ENCODE measurements at regions not wholly inside any gene's neighbourhood (a gene's known extent, or its start where the extent isn't known, plus 50 kb on each side); places are given as distances from the start of the nearest gene placed in this dataset.

DNA sequence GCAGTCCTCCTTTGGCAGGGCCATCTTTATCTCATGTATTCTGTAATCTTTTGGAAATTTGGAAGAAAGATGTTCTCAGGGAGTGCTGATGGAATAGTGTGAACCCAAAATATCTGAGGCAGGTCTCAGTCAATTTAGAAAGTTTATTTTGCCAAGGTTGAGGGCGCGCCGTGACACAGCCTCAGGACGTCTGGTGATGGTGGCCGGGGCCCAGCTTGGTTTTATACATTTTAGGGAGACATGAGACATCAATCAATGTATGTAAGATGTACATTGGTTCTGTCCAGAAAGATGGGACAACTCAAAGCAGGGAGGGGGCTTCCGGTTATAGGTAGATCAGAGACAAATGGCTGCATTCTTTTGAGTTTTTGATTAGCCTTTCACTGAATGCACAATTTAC is 89.8 kb downstream of the ERMARD start:
- Histone ChIP-seq H3K36me3 (no peaks in the 10 kb centered on the region), H3K4me1 (replicated peaks) (no peaks in the 10 kb centered on the region), H3K9me3 (replicated peaks) (no peaks in the 10 kb centered on the region), H3K27ac (no peak overlapping the region), H3K4me3 (no peak overlapping the region), H3K27me3 (replicated peaks) (no peaks in the 10 kb centered on the region)
- no peak for DNase-seq (ENCODE audit: low read depth in 1 of 2, low spot score in 2 of 2)

DNA sequence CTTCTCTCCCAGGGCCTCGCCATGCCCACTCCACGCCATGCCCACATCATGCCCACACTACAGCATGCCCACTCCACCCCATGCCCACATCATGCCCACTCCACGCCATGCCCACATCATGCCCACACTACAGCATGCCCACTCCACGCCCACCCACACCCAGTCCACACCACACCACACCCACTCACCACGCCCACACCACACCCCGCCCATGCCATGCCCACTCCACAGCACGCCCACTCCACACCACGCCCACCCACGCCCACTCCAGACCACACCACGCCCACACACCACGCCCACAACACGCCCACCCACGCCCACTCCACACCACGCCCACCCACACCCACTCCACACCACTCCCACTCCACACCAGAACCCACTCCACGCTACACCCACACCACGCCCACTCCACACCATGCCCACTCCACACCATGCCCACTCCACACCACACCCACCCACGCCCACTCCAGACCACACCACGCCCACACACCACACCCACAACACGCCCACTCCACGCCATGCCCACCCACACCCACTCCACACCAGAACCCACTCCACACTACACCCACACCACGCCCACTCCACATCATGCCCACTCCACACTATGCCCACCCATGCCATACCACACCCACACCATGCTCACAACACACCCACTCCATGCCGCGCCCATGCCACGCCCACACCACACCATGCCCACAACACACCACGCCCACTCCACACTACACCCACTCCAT is 88.6 kb downstream of the ERMARD start:
- H3K9me3 ChIP-seq (replicated peaks) = no peaks in the 10 kb centered on the region
- DNase-seq (ENCODE audit: low read depth in 1 of 2, low spot score in 2 of 2) = peak in 1 of 2 experiments; percentile 41
- H3K4me1 ChIP-seq (replicated peaks) = no peaks in the 10 kb centered on the region
- no peak overlapping the region for H3K4me3 ChIP-seq
- H3K27ac ChIP-seq = no peak overlapping the region
- no peaks in the 10 kb centered on the region for H3K36me3 ChIP-seq
- no peaks in the 10 kb centered on the region for H3K27me3 ChIP-seq (replicated peaks)

DNA sequence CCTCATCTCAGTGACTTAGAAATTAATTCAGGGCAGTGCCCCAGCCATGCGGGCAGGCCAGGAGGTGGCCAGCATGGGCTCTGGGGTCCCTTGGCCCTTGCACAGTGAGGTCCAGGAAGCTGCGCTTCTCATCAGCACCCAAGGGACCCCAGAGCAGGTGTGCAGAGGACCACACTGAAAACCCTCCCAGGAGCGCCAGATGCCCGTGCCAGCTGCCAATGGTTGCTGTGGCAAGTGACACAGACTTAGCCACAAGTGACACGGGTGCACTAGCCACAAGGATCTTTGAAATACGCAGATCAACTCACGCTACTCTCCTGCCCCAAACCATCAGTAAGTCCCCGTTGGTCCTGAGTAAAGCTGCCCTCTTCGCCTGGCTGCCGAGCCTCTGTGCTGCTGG is 88.1 kb downstream of the ERMARD start:
- Histone ChIP-seq H3K4me1 (replicated peaks) (no peaks in the 10 kb centered on the region), H3K36me3 (no peaks in the 10 kb centered on the region), H3K4me3 (no peak overlapping the region), H3K27ac (no peak overlapping the region), H3K27me3 (replicated peaks) (no peaks in the 10 kb centered on the region), H3K9me3 (replicated peaks) (no peaks in the 10 kb centered on the region)
- peak in 1 of 2 experiments; percentile 39 for DNase-seq (ENCODE audit: low read depth in 1 of 2, low spot score in 2 of 2)

DNA sequence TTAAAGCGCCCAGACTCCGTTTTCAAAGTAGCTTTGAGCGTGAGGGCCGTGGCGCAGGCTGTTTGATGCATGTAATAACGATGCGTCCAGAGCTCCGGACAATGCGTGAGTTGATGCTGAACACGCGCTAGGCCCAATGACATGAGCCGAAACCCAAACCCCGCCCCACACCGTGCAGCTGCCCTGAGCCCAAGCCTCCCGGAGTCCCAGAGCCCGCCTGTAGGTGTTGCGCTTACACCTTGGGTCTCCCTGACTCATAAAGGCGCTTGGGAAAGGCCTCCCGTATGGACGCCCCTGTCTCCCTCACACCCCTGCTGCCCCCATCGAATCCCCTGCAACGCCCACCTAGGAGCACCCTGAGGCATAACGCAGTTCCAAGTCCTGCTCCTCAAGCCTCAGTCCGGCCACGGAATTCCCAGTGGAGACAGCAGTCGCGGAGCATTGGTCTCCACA is 87.6 kb downstream of the ERMARD start:
- Histone ChIP-seq H3K4me1 (replicated peaks) (no peaks in the 10 kb centered on the region), H3K36me3 (no peaks in the 10 kb centered on the region), H3K4me3 (no peak overlapping the region), H3K9me3 (replicated peaks) (no peaks in the 10 kb centered on the region), H3K27me3 (replicated peaks) (no peaks in the 10 kb centered on the region), H3K27ac (no peak overlapping the region)
- peak in 1 of 2 experiments; percentile 41 for DNase-seq (ENCODE audit: low read depth in 1 of 2, low spot score in 2 of 2)

DNA sequence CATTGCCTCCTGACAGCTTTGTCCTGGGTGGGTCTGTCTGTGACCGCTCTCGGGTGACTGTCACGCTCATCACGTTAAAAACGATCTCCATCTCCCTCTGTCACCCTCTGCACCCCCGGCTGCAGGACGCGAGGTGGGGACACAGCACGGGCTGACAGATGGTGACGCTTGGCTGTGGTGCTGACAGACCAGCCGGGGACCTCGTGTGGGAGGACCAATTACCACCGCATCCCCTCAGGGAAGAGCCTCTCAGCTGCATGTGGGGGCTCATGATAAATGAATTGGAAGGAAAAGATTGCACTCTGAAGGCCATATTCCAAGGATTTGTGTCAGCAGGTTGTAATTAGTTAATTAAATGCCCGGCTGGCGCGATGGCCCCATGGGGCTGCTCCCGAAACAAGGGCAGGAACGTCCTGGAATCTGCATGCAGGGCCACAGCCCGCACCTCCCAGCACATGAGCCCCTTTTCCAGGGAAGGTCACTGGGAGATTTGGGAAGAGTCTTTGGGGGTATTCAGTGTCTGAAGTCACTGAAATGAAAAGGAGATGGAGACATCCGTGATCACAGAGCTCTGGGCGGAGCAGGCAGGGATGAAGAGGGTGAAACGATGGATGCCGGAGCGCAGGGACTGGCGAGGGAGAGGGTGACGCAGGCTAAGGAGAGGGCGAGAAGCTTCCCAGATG is 87.1 kb downstream of the ERMARD start:
- no peak for DNase-seq (ENCODE audit: low read depth in 1 of 2, low spot score in 2 of 2)
- no peaks in the 10 kb centered on the region for H3K36me3 ChIP-seq
- no peaks in the 10 kb centered on the region for H3K4me1 ChIP-seq (replicated peaks)
- H3K4me3 ChIP-seq = no peak overlapping the region
- H3K27ac ChIP-seq = no peak overlapping the region
- H3K27me3 ChIP-seq (replicated peaks) = no peaks in the 10 kb centered on the region
- H3K9me3 ChIP-seq (replicated peaks) = no peaks in the 10 kb centered on the region

DNA sequence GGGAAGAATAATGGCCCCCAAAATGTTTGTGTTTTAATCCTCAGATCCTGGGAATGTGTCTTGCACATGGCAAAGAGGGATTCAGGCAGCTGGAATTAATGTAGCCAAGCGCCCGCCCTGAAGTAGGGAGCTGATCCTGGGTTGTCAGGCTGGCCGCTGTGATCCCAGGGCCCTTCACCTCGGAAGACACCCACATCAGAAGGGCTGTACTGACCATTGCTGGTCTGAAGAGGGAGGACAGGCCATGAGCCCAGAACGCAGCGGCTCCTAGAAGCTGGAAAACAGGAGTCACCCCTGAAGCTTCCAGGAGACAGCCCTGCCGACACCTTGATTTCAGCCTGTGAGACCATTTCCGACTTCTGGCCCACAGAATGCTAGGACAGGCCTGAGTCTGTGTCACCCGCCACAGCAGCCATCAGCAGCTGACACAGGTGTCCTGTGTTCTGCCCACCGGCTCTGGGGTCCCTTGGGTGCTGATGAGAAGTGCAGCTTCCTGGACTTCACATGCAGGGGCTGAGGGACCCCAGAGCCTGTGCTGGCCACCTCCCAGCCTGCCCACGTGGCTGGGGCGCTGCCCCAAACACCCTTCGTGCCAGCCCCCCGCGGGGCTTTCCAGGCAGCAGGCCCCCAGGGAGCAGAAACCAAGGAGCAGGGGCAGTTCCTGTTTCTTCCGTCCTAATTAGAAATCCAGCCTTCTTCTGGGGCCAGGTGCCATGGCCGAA is 86.3 kb downstream of the ERMARD start:
- H3K9me3 ChIP-seq (replicated peaks) = no peaks in the 10 kb centered on the region
- no peaks in the 10 kb centered on the region for H3K4me1 ChIP-seq (replicated peaks)
- H3K27ac ChIP-seq = no peak overlapping the region
- no peaks in the 10 kb centered on the region for H3K27me3 ChIP-seq (replicated peaks)
- no peak overlapping the region for H3K4me3 ChIP-seq
- no peaks in the 10 kb centered on the region for H3K36me3 ChIP-seq
- DNase-seq (ENCODE audit: low read depth in 1 of 2, low spot score in 2 of 2) = peak in 1 of 2 experiments; percentile 31

DNA sequence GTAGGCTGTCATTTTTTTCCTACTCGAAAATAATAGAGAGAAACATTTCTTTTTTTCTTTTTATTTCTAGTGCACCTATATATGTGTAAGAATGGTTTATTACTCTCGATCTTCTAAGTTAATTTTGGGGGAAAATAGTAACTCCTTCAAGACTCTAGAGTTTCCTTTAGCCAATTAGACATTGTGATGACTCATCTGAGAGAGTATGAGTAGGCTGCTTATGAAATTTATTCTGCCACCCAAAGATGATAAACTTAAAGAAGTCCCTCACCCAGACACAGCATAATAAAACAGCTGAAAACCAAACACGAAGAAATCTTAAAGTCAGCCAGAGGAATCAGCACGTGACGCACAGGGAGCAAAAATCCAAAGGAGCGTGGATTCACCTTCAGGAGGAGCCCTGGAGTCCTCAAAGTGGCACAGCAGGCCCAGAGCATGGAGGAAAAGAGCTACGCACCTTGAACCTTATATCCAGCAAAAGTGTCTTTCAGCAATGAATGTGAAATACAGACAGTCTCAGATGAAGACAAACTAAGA is 81.9 kb downstream of the ERMARD start:
- Histone ChIP-seq H3K4me1 (replicated peaks) (no peaks in the 10 kb centered on the region), H3K36me3 (no peaks in the 10 kb centered on the region), H3K9me3 (replicated peaks) (no peaks in the 10 kb centered on the region), H3K27ac (no peak overlapping the region), H3K4me3 (no peak overlapping the region), H3K27me3 (replicated peaks) (no peaks in the 10 kb centered on the region; the same call in 1 of the 2 replicates)
- no peak for DNase-seq (ENCODE audit: low read depth in 1 of 2, low spot score in 2 of 2)

DNA sequence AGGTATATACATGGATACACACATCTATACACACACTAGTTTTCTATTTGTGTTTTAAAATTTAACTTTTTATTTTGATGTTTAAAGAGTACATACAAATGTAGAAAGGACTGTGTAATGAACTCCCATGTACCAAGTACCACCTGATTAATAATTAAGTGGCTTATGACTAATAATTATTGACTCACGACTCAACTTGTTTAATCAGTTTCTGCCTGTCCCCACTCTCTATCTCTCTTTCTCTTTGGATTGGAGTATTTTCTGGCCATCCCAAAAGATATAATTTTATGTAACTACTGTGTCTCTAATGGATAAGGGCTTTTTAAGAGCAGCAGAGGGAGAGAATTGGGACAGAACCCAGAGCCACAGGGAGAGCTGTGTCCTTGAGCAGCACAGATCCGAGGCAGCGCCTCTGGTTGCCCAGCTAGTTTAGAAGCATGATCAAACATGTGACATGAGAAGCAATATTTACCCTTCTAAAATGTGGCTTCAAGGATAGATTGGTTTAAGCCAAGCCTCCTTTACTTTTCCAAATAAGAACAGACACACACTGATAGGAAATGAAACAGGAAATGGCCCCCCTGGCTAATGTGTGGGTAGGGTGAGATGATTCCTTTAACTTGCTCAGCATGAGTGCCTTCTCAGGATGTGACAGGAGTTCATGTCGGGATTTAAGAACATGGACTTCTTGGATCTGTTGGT is 81.0 kb downstream of the ERMARD start:
- H3K36me3 ChIP-seq = no peaks in the 10 kb centered on the region
- H3K27me3 ChIP-seq (replicated peaks) = no peaks in the 10 kb centered on the region; the same call in 1 of the 2 replicates
- no peaks in the 10 kb centered on the region for H3K4me1 ChIP-seq (replicated peaks)
- no peak for DNase-seq (ENCODE audit: low read depth in 1 of 2, low spot score in 2 of 2)
- no peak overlapping the region for H3K27ac ChIP-seq
- no peaks in the 10 kb centered on the region for H3K9me3 ChIP-seq (replicated peaks)
- H3K4me3 ChIP-seq = no peak overlapping the region

DNA sequence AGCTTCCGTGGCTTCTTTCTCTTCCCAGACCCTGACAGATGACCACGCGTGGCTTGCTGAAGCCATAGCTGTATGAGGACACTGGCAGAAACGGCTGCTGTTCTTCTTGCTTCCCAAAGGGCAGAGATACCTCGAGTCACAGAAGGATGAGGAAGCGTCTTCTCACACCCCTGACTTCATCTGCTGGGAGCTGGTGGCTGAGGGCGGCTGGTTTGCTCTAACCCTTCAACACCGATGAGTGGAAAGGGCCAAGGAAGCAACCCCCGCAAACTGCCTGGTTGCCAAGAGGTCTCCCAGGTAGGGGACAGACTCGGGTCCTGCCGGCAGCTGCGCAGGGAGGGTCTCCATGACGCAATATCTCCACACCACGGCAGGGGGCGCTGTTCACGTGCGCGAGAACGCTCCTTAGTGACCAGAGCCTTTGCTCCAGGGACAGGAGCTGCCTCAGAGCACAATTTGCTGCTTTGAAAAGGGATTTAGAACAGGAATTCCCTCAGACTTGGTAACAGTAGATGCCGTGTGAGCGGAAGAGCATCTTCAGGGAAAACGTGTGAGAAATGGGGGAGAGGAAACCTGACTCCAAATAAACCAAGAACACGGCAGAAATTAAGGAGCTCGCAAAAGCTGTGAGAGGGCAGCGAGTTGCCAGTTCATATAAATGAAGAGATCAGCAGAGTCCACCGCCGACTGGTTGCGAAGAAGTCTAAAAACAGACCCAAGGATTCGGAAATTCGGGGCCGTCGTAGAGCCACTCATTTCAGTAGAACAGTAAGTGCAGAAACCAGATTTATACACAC is 80.2 kb downstream of the ERMARD start:
- no peaks in the 10 kb centered on the region for H3K36me3 ChIP-seq
- H3K9me3 ChIP-seq (replicated peaks) = no peaks in the 10 kb centered on the region
- no peaks in the 10 kb centered on the region for H3K4me1 ChIP-seq (replicated peaks)
- no peak overlapping the region for H3K27ac ChIP-seq
- no peak overlapping the region for H3K4me3 ChIP-seq
- DNase-seq (ENCODE audit: low read depth in 1 of 2, low spot score in 2 of 2) = peak; percentile 37 to 55
- no peaks in the 10 kb centered on the region; the same call in 1 of the 2 replicates for H3K27me3 ChIP-seq (replicated peaks)
